NCI-H1930 (cell line): ENCODE measurements at regions not wholly inside any gene's neighbourhood (a gene's known extent, or its start where the extent isn't known, plus 50 kb on each side); places are given as distances from the start of the nearest gene placed in this dataset.
"Not testable (repeated sequence)": the region's sequence is repeated elsewhere in the genome, so short reads cannot be mapped to it uniquely, and the experiment has no call there.

Experiments used
- DNase-seq, 2 experiments: peaks; one replicate each; lab custom pipeline; 2025; lab: John Stamatoyannopoulos, UW

GRCh38 chr9:42239445-42240260 is 56.2 kb downstream of the SPATA31A6 start:
- not testable (repeated sequence) for DNase-seq

GRCh38 chr9:42240261-42240579 is 56.8 kb downstream of the SPATA31A6 start:
- not testable (repeated sequence) for DNase-seq

- not testable (repeated sequence) for DNase-seq
Observed at GRCh38 chr9:42243211-42243610, 59.8 kb downstream of the SPATA31A6 start.

- not testable (repeated sequence) for DNase-seq
Observed at GRCh38 chr9:42243822-42244221, 60.4 kb downstream of the SPATA31A6 start.

GRCh38 chr9:42268729-42269128 is 85.3 kb downstream of the SPATA31A6 start:
- not testable (repeated sequence) for DNase-seq

GRCh38 chr9:42269171-42269570 is 85.7 kb downstream of the SPATA31A6 start:
- DNase-seq, result not testable (repeated sequence)

- not testable (repeated sequence) for DNase-seq
Observed at GRCh38 chr9:42273191-42273590, 89.7 kb downstream of the SPATA31A6 start.

GRCh38 chr9:42275141-42275540 is 91.7 kb downstream of the SPATA31A6 start:
- DNase-seq, result no peak

GRCh38 chr9:42282531-42283178 is 99.2 kb downstream of the SPATA31A6 start:
- not testable (repeated sequence) for DNase-seq

GRCh38 chr9:42283179-42283543 is 99.7 kb downstream of the SPATA31A6 start:
- not testable (repeated sequence) for DNase-seq

GRCh38 chr9:42286145-42286845 is 102.8 kb downstream of the SPATA31A6 start:
- not testable (repeated sequence) for DNase-seq

GRCh38 chr9:42288002-42288864 is 104.8 kb downstream of the SPATA31A6 start:
- not testable (repeated sequence) for DNase-seq

GRCh38 chr9:42288865-42289229 is 105.4 kb downstream of the SPATA31A6 start:
- DNase-seq, result not testable (repeated sequence)

GRCh38 chr9:42300124-42300523 is 116.7 kb downstream of the SPATA31A6 start:
- not testable (repeated sequence) for DNase-seq

GRCh38 chr9:42306625-42307024 is 123.2 kb downstream of the SPATA31A6 start:
- not testable (repeated sequence) for DNase-seq

GRCh38 chr9:42307449-42307848 is 124.0 kb downstream of the SPATA31A6 start:
- DNase-seq, result not testable (repeated sequence)

GRCh38 chr9:42310972-42311371 is 127.5 kb downstream of the SPATA31A6 start:
- DNase-seq, result not testable (repeated sequence)

GRCh38 chr9:42316026-42316425 is 132.6 kb downstream of the SPATA31A6 start:
- DNase-seq, result not testable (repeated sequence)

GRCh38 chr9:42317677-42318076 is 134.2 kb downstream of the SPATA31A6 start:
- not testable (repeated sequence) for DNase-seq

- not testable (repeated sequence) for DNase-seq
Observed at GRCh38 chr9:42323084-42323809, 139.8 kb downstream of the SPATA31A6 start.

- not testable (repeated sequence) for DNase-seq
Observed at GRCh38 chr9:42325142-42325541, 141.7 kb downstream of the SPATA31A6 start.
